ENCODE measurements at regions not wholly inside any gene's neighbourhood (a gene's known extent, or its start where the extent isn't known, plus 50 kb on each side); places are given as distances from the start of the nearest gene placed in this dataset.
"Not testable (repeated sequence)": the region's sequence is repeated elsewhere in the genome, so short reads cannot be mapped to it uniquely, and the experiment has no call there.

GRCh38 chr4:66482186-66482585 lies 811.9 kb upstream of the EPHA5 start:
- no peak for TF ChIP-seq CTCF (IDR thresholded peaks at IDR 0.05; ENCODE audit: low read depth, low read length, missing control alignments)
- in situ Hi-C loops (cut with HindIII; ENCODE audit: low sequenced_read_pairs) = no loop called here

GRCh38 chr4:66475596-66475995 lies 805.3 kb upstream of the EPHA5 start:
- no peak overlapping the region for H3K4me3 ChIP-seq (ENCODE audit: low read depth, low read length)
- in situ Hi-C loops (cut with HindIII; ENCODE audit: low sequenced_read_pairs) = no loop called here
- no peak for DNase-seq (ENCODE audit: low read depth)
- no peak for TF ChIP-seq CTCF (IDR thresholded peaks at IDR 0.05; ENCODE audit: low read depth, low read length, missing control alignments)

More at GRCh38 chr4:66482186-66482585, 811.9 kb upstream of the EPHA5 start:
- DNase-seq (ENCODE audit: low read depth) = no peak
- no peak overlapping the region for H3K4me3 ChIP-seq (ENCODE audit: low read depth, low read length)

- no peak for DNase-seq (ENCODE audit: low read depth)
- TF ChIP-seq CTCF (IDR thresholded peaks at IDR 0.05; ENCODE audit: low read depth, low read length, missing control alignments) = no peak
- in situ Hi-C loops (cut with HindIII; ENCODE audit: low sequenced_read_pairs) = no loop called here
- H3K4me3 ChIP-seq (ENCODE audit: low read depth, low read length) = no peak overlapping the region
Measured at GRCh38 chr4:66465111-66465510, 794.8 kb upstream of the EPHA5 start.

GRCh38 chr4:66462890-66463289 lies 792.6 kb upstream of the EPHA5 start:
- H3K4me3 ChIP-seq (ENCODE audit: low read depth, low read length); DNase-seq (ENCODE audit: low read depth); in situ Hi-C loops (cut with HindIII; ENCODE audit: low sequenced_read_pairs): not testable (repeated sequence)

GRCh38 chr4:66451741-66452140 lies 781.5 kb upstream of the EPHA5 start:
- no peak overlapping the region for H3K4me3 ChIP-seq (ENCODE audit: low read depth, low read length)
- TF ChIP-seq CTCF (IDR thresholded peaks at IDR 0.05; ENCODE audit: low read depth, low read length, missing control alignments) = no peak
- in situ Hi-C loops (cut with HindIII; ENCODE audit: low sequenced_read_pairs) = no loop called here
- DNase-seq (ENCODE audit: low read depth) = no peak

GRCh38 chr4:66443008-66443407 lies 772.7 kb upstream of the EPHA5 start:
- no peak overlapping the region for H3K4me3 ChIP-seq (ENCODE audit: low read depth, low read length)
- in situ Hi-C loops (cut with HindIII; ENCODE audit: low sequenced_read_pairs) = no loop called here
- DNase-seq (ENCODE audit: low read depth) = no peak
- TF ChIP-seq CTCF (IDR thresholded peaks at IDR 0.05; ENCODE audit: low read depth, low read length, missing control alignments) = no peak

GRCh38 chr4:66439508-66439907 lies 769.2 kb upstream of the EPHA5 start:
- no peak overlapping the region for H3K4me3 ChIP-seq (ENCODE audit: low read depth, low read length)
- no peak for TF ChIP-seq CTCF (IDR thresholded peaks at IDR 0.05; ENCODE audit: low read depth, low read length, missing control alignments)
- in situ Hi-C loops (cut with HindIII; ENCODE audit: low sequenced_read_pairs) = no loop called here
- DNase-seq (ENCODE audit: low read depth) = no peak

Measured in astrocyte of the cerebellum (primary cell).